ENCODE measurements at regions not wholly inside any gene's neighbourhood (a gene's known extent, or its start where the extent isn't known, plus 50 kb on each side); places are given as distances from the start of the nearest gene placed in this dataset.

GRCh38 chr16:82264756-82265155 is 94.7 kb upstream of the MPHOSPH6 start:
- no peak overlapping the region for H3K4me3 ChIP-seq (ENCODE audit: low read length in 2 of 2)
- no peaks in the 10 kb centered on the region for H3K4me1 ChIP-seq (ENCODE audit: control insufficient read depth in 2 of 2, insufficient read depth in 2 of 2, low read length in 2 of 2)
- no peaks in the 10 kb centered on the region for H3K36me3 ChIP-seq (ENCODE audit: control insufficient read depth in 2 of 2, insufficient read depth in 2 of 2, low read length in 2 of 2)
- H3K27ac ChIP-seq (ENCODE audit: low read depth in 2 of 2, low read length in 2 of 2): no peak overlapping the region
- no peaks in the 10 kb centered on the region for H3K9me3 ChIP-seq (ENCODE audit: control insufficient read depth in 2 of 2, low read length in 2 of 2)
- H3K27me3 ChIP-seq (ENCODE audit: control insufficient read depth in 2 of 2, insufficient read depth in 2 of 2, low read length in 2 of 2): peaks cover 0 to 4% of the 10 kb centered on the region in 2 donors
- H3K9ac ChIP-seq (ENCODE audit: low read depth in 1 of 2, low read length in 2 of 2): no peak overlapping the region

- Histone ChIP-seq H3K27me3 (ENCODE audit: control insufficient read depth in 2 of 2, insufficient read depth in 2 of 2, low read length in 2 of 2) (peaks cover 4% of the 10 kb centered on the region in 2 donors), H3K4me3 (ENCODE audit: low read length in 2 of 2) (no peak overlapping the region), H3K9me3 (ENCODE audit: control insufficient read depth in 2 of 2, low read length in 2 of 2) (no peaks in the 10 kb centered on the region), H3K9ac (ENCODE audit: low read depth in 1 of 2, low read length in 2 of 2) (no peak overlapping the region), H3K27ac (ENCODE audit: low read depth in 2 of 2, low read length in 2 of 2) (no peak overlapping the region), H3K36me3 (ENCODE audit: control insufficient read depth in 2 of 2, insufficient read depth in 2 of 2, low read length in 2 of 2) (no peaks in the 10 kb centered on the region), H3K4me1 (ENCODE audit: control insufficient read depth in 2 of 2, insufficient read depth in 2 of 2, low read length in 2 of 2) (no peaks in the 10 kb centered on the region)
Observed at GRCh38 chr16:82263521-82264143, 93.6 kb upstream of the MPHOSPH6 start.

GRCh38 chr16:82262244-82262643 is 92.2 kb upstream of the MPHOSPH6 start:
- H3K27ac ChIP-seq (ENCODE audit: low read depth in 2 of 2, low read length in 2 of 2): no peak overlapping the region
- H3K9ac ChIP-seq (ENCODE audit: low read depth in 1 of 2, low read length in 2 of 2): no peak overlapping the region
- no peaks in the 10 kb centered on the region for H3K9me3 ChIP-seq (ENCODE audit: control insufficient read depth in 2 of 2, low read length in 2 of 2)
- H3K4me3 ChIP-seq (ENCODE audit: low read length in 2 of 2): no peak overlapping the region
- no peaks in the 10 kb centered on the region for H3K4me1 ChIP-seq (ENCODE audit: control insufficient read depth in 2 of 2, insufficient read depth in 2 of 2, low read length in 2 of 2)
- H3K36me3 ChIP-seq (ENCODE audit: control insufficient read depth in 2 of 2, insufficient read depth in 2 of 2, low read length in 2 of 2): no peaks in the 10 kb centered on the region
- peaks cover 4% of the 10 kb centered on the region in 2 donors for H3K27me3 ChIP-seq (ENCODE audit: control insufficient read depth in 2 of 2, insufficient read depth in 2 of 2, low read length in 2 of 2)

- Histone ChIP-seq H3K4me3 (ENCODE audit: low read length in 2 of 2) (no peak overlapping the region), H3K27me3 (ENCODE audit: control insufficient read depth in 2 of 2, insufficient read depth in 2 of 2, low read length in 2 of 2) (peaks cover 4% of the 10 kb centered on the region in 2 donors), H3K36me3 (ENCODE audit: control insufficient read depth in 2 of 2, insufficient read depth in 2 of 2, low read length in 2 of 2) (no peaks in the 10 kb centered on the region), H3K27ac (ENCODE audit: low read depth in 2 of 2, low read length in 2 of 2) (no peak overlapping the region), H3K4me1 (ENCODE audit: control insufficient read depth in 2 of 2, insufficient read depth in 2 of 2, low read length in 2 of 2) (no peaks in the 10 kb centered on the region), H3K9ac (ENCODE audit: low read depth in 1 of 2, low read length in 2 of 2) (no peak overlapping the region), H3K9me3 (ENCODE audit: control insufficient read depth in 2 of 2, low read length in 2 of 2) (no peaks in the 10 kb centered on the region)
Observed at GRCh38 chr16:82260212-82260795, 90.3 kb upstream of the MPHOSPH6 start.

- Histone ChIP-seq H3K27me3 (ENCODE audit: control insufficient read depth in 2 of 2, insufficient read depth in 2 of 2, low read length in 2 of 2) (peaks cover 4% of the 10 kb centered on the region in 2 donors), H3K27ac (ENCODE audit: low read depth in 2 of 2, low read length in 2 of 2) (no peak overlapping the region), H3K4me3 (ENCODE audit: low read length in 2 of 2) (no peak overlapping the region), H3K36me3 (ENCODE audit: control insufficient read depth in 2 of 2, insufficient read depth in 2 of 2, low read length in 2 of 2) (no peaks in the 10 kb centered on the region), H3K9ac (ENCODE audit: low read depth in 1 of 2, low read length in 2 of 2) (no peak overlapping the region), H3K9me3 (ENCODE audit: control insufficient read depth in 2 of 2, low read length in 2 of 2) (no peaks in the 10 kb centered on the region), H3K4me1 (ENCODE audit: control insufficient read depth in 2 of 2, insufficient read depth in 2 of 2, low read length in 2 of 2) (no peaks in the 10 kb centered on the region)
Observed at GRCh38 chr16:82259731-82260130, 89.7 kb upstream of the MPHOSPH6 start.

GRCh38 chr16:82257990-82258389 is 88.0 kb upstream of the MPHOSPH6 start:
- no peak overlapping the region for H3K9ac ChIP-seq (ENCODE audit: low read depth in 1 of 2, low read length in 2 of 2)
- H3K27ac ChIP-seq (ENCODE audit: low read depth in 2 of 2, low read length in 2 of 2): no peak overlapping the region
- H3K9me3 ChIP-seq (ENCODE audit: control insufficient read depth in 2 of 2, low read length in 2 of 2): no peaks in the 10 kb centered on the region
- peaks cover 0 to 4% of the 10 kb centered on the region in 2 donors for H3K27me3 ChIP-seq (ENCODE audit: control insufficient read depth in 2 of 2, insufficient read depth in 2 of 2, low read length in 2 of 2)
- no peaks in the 10 kb centered on the region for H3K4me1 ChIP-seq (ENCODE audit: control insufficient read depth in 2 of 2, insufficient read depth in 2 of 2, low read length in 2 of 2)
- no peaks in the 10 kb centered on the region for H3K36me3 ChIP-seq (ENCODE audit: control insufficient read depth in 2 of 2, insufficient read depth in 2 of 2, low read length in 2 of 2)
- H3K4me3 ChIP-seq (ENCODE audit: low read length in 2 of 2): no peak overlapping the region

- Histone ChIP-seq H3K9ac (ENCODE audit: low read depth in 1 of 2, low read length in 2 of 2) (no peak overlapping the region), H3K36me3 (ENCODE audit: control insufficient read depth in 2 of 2, insufficient read depth in 2 of 2, low read length in 2 of 2) (no peaks in the 10 kb centered on the region), H3K27ac (ENCODE audit: low read depth in 2 of 2, low read length in 2 of 2) (no peak overlapping the region), H3K4me1 (ENCODE audit: control insufficient read depth in 2 of 2, insufficient read depth in 2 of 2, low read length in 2 of 2) (no peaks in the 10 kb centered on the region), H3K9me3 (ENCODE audit: control insufficient read depth in 2 of 2, low read length in 2 of 2) (no peaks in the 10 kb centered on the region), H3K27me3 (ENCODE audit: control insufficient read depth in 2 of 2, insufficient read depth in 2 of 2, low read length in 2 of 2) (peaks cover 0 to 3% of the 10 kb centered on the region in 2 donors), H3K4me3 (ENCODE audit: low read length in 2 of 2) (no peak overlapping the region)
Observed at GRCh38 chr16:82252582-82252981, 82.6 kb upstream of the MPHOSPH6 start.

- peaks cover 0 to 4% of the 10 kb centered on the region in 2 donors for H3K9me3 ChIP-seq (ENCODE audit: control insufficient read depth in 2 of 2, low read length in 2 of 2)
- H3K27me3 ChIP-seq (ENCODE audit: control insufficient read depth in 2 of 2, insufficient read depth in 2 of 2, low read length in 2 of 2): peaks cover 0 to 3% of the 10 kb centered on the region in 2 donors
- H3K27ac ChIP-seq (ENCODE audit: low read depth in 2 of 2, low read length in 2 of 2): no peak overlapping the region
- no peak overlapping the region for H3K4me3 ChIP-seq (ENCODE audit: low read length in 2 of 2)
- H3K36me3 ChIP-seq (ENCODE audit: control insufficient read depth in 2 of 2, insufficient read depth in 2 of 2, low read length in 2 of 2): no peaks in the 10 kb centered on the region
- H3K4me1 ChIP-seq (ENCODE audit: control insufficient read depth in 2 of 2, insufficient read depth in 2 of 2, low read length in 2 of 2): no peaks in the 10 kb centered on the region
- no peak overlapping the region for H3K9ac ChIP-seq (ENCODE audit: low read depth in 1 of 2, low read length in 2 of 2)
Observed at GRCh38 chr16:82248677-82249076, 78.7 kb upstream of the MPHOSPH6 start.

GRCh38 chr16:82248012-82248656 is 78.1 kb upstream of the MPHOSPH6 start:
- peaks cover 2 to 4% of the 10 kb centered on the region in 2 donors for H3K9me3 ChIP-seq (ENCODE audit: control insufficient read depth in 2 of 2, low read length in 2 of 2)
- H3K9ac ChIP-seq (ENCODE audit: low read depth in 1 of 2, low read length in 2 of 2): no peak overlapping the region
- H3K27me3 ChIP-seq (ENCODE audit: control insufficient read depth in 2 of 2, insufficient read depth in 2 of 2, low read length in 2 of 2): peaks cover 0 to 3% of the 10 kb centered on the region in 2 donors
- no peaks in the 10 kb centered on the region for H3K36me3 ChIP-seq (ENCODE audit: control insufficient read depth in 2 of 2, insufficient read depth in 2 of 2, low read length in 2 of 2)
- no peak overlapping the region for H3K27ac ChIP-seq (ENCODE audit: low read depth in 2 of 2, low read length in 2 of 2)
- no peaks in the 10 kb centered on the region for H3K4me1 ChIP-seq (ENCODE audit: control insufficient read depth in 2 of 2, insufficient read depth in 2 of 2, low read length in 2 of 2)
- no peak overlapping the region for H3K4me3 ChIP-seq (ENCODE audit: low read length in 2 of 2)

GRCh38 chr16:82242201-82242600 is 72.2 kb upstream of the MPHOSPH6 start:
- Histone ChIP-seq H3K36me3 (ENCODE audit: control insufficient read depth in 2 of 2, insufficient read depth in 2 of 2, low read length in 2 of 2) (no peaks in the 10 kb centered on the region), H3K27ac (ENCODE audit: low read depth in 2 of 2, low read length in 2 of 2) (no peak overlapping the region), H3K9me3 (ENCODE audit: control insufficient read depth in 2 of 2, low read length in 2 of 2) (peaks cover 2 to 4% of the 10 kb centered on the region in 2 donors), H3K4me3 (ENCODE audit: low read length in 2 of 2) (no peak overlapping the region), H3K27me3 (ENCODE audit: control insufficient read depth in 2 of 2, insufficient read depth in 2 of 2, low read length in 2 of 2) (no peaks in the 10 kb centered on the region), H3K4me1 (ENCODE audit: control insufficient read depth in 2 of 2, insufficient read depth in 2 of 2, low read length in 2 of 2) (no peaks in the 10 kb centered on the region), H3K9ac (ENCODE audit: low read depth in 1 of 2, low read length in 2 of 2) (no peak overlapping the region)
